ENCODE measurements at regions not wholly inside any gene's neighbourhood (a gene's known extent, or its start where the extent isn't known, plus 50 kb on each side); places are given as distances from the start of the nearest gene placed in this dataset.

- Histone ChIP-seq H3K9me3 (ENCODE audit: low read length) (no peaks in the 10 kb centered on the region), H3K36me3 (ENCODE audit: insufficient read depth, low read length) (no peaks in the 10 kb centered on the region), H3K4me2 (ENCODE audit: low read depth, low read length, poor library complexity, severe bottlenecking) (no peak overlapping the region), H3K9ac (ENCODE audit: low read length) (no peak overlapping the region), H3K9me2 (replicated peaks; ENCODE audit: insufficient read depth, low read length) (no peaks in the 10 kb centered on the region), H3K79me2 (ENCODE audit: low read length) (no peaks in the 10 kb centered on the region), H4K20me1 (ENCODE audit: insufficient read depth, low read depth, low read length) (no peaks in the 10 kb centered on the region), H3K4me3 (ENCODE audit: low read length) (no peak overlapping the region), H2AFZ (ENCODE audit: low read length) (no peak overlapping the region), H3K4me1 (ENCODE audit: low read length) (no peaks in the 10 kb centered on the region), H3K27me3 (ENCODE audit: low read length) (no peaks in the 10 kb centered on the region), H3K27ac (ENCODE audit: low read length) (no peak overlapping the region)
- DNase-seq: no peak
These were observed 619.7 kb downstream of the EPM2A start for GRCh38 chr6:145115638-145116037.

GRCh38 chr6:145116591-145117178 lies 618.6 kb downstream of the EPM2A start:
- Histone ChIP-seq H2AFZ (ENCODE audit: low read length) (no peak overlapping the region), H3K27ac (ENCODE audit: low read length) (no peak overlapping the region)
- no peak for DNase-seq

GRCh38 chr6:145118224-145118623 lies 617.1 kb downstream of the EPM2A start:
- no peaks in the 10 kb centered on the region for H3K4me1 ChIP-seq (ENCODE audit: low read length)
- no peaks in the 10 kb centered on the region for H3K79me2 ChIP-seq (ENCODE audit: low read length)
- no peak for DNase-seq
- H3K27me3 ChIP-seq (ENCODE audit: low read length): no peaks in the 10 kb centered on the region
- H3K9me2 ChIP-seq (replicated peaks; ENCODE audit: insufficient read depth, low read length): no peaks in the 10 kb centered on the region
- H3K4me3 ChIP-seq (ENCODE audit: low read length): no peak overlapping the region
- H3K9ac ChIP-seq (ENCODE audit: low read length): no peak overlapping the region
- no peaks in the 10 kb centered on the region for H3K36me3 ChIP-seq (ENCODE audit: insufficient read depth, low read length)
- no peaks in the 10 kb centered on the region for H3K9me3 ChIP-seq (ENCODE audit: low read length)
- H4K20me1 ChIP-seq (ENCODE audit: insufficient read depth, low read depth, low read length): no peaks in the 10 kb centered on the region
- no peak overlapping the region for H2AFZ ChIP-seq (ENCODE audit: low read length)
- no peak overlapping the region for H3K4me2 ChIP-seq (ENCODE audit: low read depth, low read length, poor library complexity, severe bottlenecking)
- H3K27ac ChIP-seq (ENCODE audit: low read length): no peak overlapping the region

More at GRCh38 chr6:145116591-145117178, 618.6 kb downstream of the EPM2A start:
- no peak overlapping the region for H3K4me3 ChIP-seq (ENCODE audit: low read length)
- H3K9ac ChIP-seq (ENCODE audit: low read length): no peak overlapping the region
- H3K36me3 ChIP-seq (ENCODE audit: insufficient read depth, low read length): no peaks in the 10 kb centered on the region
- H3K4me2 ChIP-seq (ENCODE audit: low read depth, low read length, poor library complexity, severe bottlenecking): no peak overlapping the region
- no peaks in the 10 kb centered on the region for H3K79me2 ChIP-seq (ENCODE audit: low read length)
- H4K20me1 ChIP-seq (ENCODE audit: insufficient read depth, low read depth, low read length): no peaks in the 10 kb centered on the region
- no peaks in the 10 kb centered on the region for H3K9me3 ChIP-seq (ENCODE audit: low read length)
- H3K9me2 ChIP-seq (replicated peaks; ENCODE audit: insufficient read depth, low read length): no peaks in the 10 kb centered on the region
- no peaks in the 10 kb centered on the region for H3K27me3 ChIP-seq (ENCODE audit: low read length)
- no peaks in the 10 kb centered on the region for H3K4me1 ChIP-seq (ENCODE audit: low read length)

- no peaks in the 10 kb centered on the region for H3K79me2 ChIP-seq (ENCODE audit: low read length)
- H3K4me2 ChIP-seq (ENCODE audit: low read depth, low read length, poor library complexity, severe bottlenecking): no peak overlapping the region
- no peaks in the 10 kb centered on the region for H4K20me1 ChIP-seq (ENCODE audit: insufficient read depth, low read depth, low read length)
- H3K27me3 ChIP-seq (ENCODE audit: low read length): no peaks in the 10 kb centered on the region
- H3K27ac ChIP-seq (ENCODE audit: low read length): no peak overlapping the region
- no peak overlapping the region for H3K9ac ChIP-seq (ENCODE audit: low read length)
- no peaks in the 10 kb centered on the region for H3K9me2 ChIP-seq (replicated peaks; ENCODE audit: insufficient read depth, low read length)
- no peaks in the 10 kb centered on the region for H3K4me1 ChIP-seq (ENCODE audit: low read length)
- H3K36me3 ChIP-seq (ENCODE audit: insufficient read depth, low read length): no peaks in the 10 kb centered on the region
- no peak overlapping the region for H3K4me3 ChIP-seq (ENCODE audit: low read length)
- DNase-seq: no peak
- no peaks in the 10 kb centered on the region for H3K9me3 ChIP-seq (ENCODE audit: low read length)
- no peak overlapping the region for H2AFZ ChIP-seq (ENCODE audit: low read length)
These were observed 616.2 kb downstream of the EPM2A start for GRCh38 chr6:145119081-145119480.

GRCh38 chr6:145132709-145133108 lies 602.6 kb downstream of the EPM2A start:
- Histone ChIP-seq H3K9me2 (replicated peaks; ENCODE audit: insufficient read depth, low read length) (no peaks in the 10 kb centered on the region), H3K9ac (ENCODE audit: low read length) (no peak overlapping the region), H3K4me1 (ENCODE audit: low read length) (no peaks in the 10 kb centered on the region), H3K27me3 (ENCODE audit: low read length) (no peaks in the 10 kb centered on the region), H2AFZ (ENCODE audit: low read length) (no peak overlapping the region), H3K79me2 (ENCODE audit: low read length) (no peaks in the 10 kb centered on the region), H3K4me3 (ENCODE audit: low read length) (no peak overlapping the region), H3K27ac (ENCODE audit: low read length) (no peak overlapping the region), H3K36me3 (ENCODE audit: insufficient read depth, low read length) (no peaks in the 10 kb centered on the region), H4K20me1 (ENCODE audit: insufficient read depth, low read depth, low read length) (no peaks in the 10 kb centered on the region), H3K9me3 (ENCODE audit: low read length) (no peaks in the 10 kb centered on the region), H3K4me2 (ENCODE audit: low read depth, low read length, poor library complexity, severe bottlenecking) (no peak overlapping the region)
- DNase-seq: no peak

GRCh38 chr6:145135702-145136101 lies 599.6 kb downstream of the EPM2A start:
- Histone ChIP-seq H3K4me3 (ENCODE audit: low read length) (no peak overlapping the region), H3K79me2 (ENCODE audit: low read length) (no peaks in the 10 kb centered on the region), H3K27ac (ENCODE audit: low read length) (no peak overlapping the region), H3K9me3 (ENCODE audit: low read length) (no peaks in the 10 kb centered on the region), H3K4me1 (ENCODE audit: low read length) (no peaks in the 10 kb centered on the region), H3K36me3 (ENCODE audit: insufficient read depth, low read length) (no peaks in the 10 kb centered on the region), H3K9ac (ENCODE audit: low read length) (no peak overlapping the region), H3K4me2 (ENCODE audit: low read depth, low read length, poor library complexity, severe bottlenecking) (no peak overlapping the region), H4K20me1 (ENCODE audit: insufficient read depth, low read depth, low read length) (no peaks in the 10 kb centered on the region), H2AFZ (ENCODE audit: low read length) (no peak overlapping the region), H3K27me3 (ENCODE audit: low read length) (no peaks in the 10 kb centered on the region), H3K9me2 (replicated peaks; ENCODE audit: insufficient read depth, low read length) (no peaks in the 10 kb centered on the region)
- no peak for DNase-seq

- Histone ChIP-seq H4K20me1 (ENCODE audit: insufficient read depth, low read depth, low read length) (no peaks in the 10 kb centered on the region), H3K9me3 (ENCODE audit: low read length) (no peaks in the 10 kb centered on the region), H3K4me1 (ENCODE audit: low read length) (no peaks in the 10 kb centered on the region), H3K79me2 (ENCODE audit: low read length) (no peaks in the 10 kb centered on the region), H3K27me3 (ENCODE audit: low read length) (no peaks in the 10 kb centered on the region), H3K4me2 (ENCODE audit: low read depth, low read length, poor library complexity, severe bottlenecking) (no peak overlapping the region), H2AFZ (ENCODE audit: low read length) (no peak overlapping the region), H3K4me3 (ENCODE audit: low read length) (no peak overlapping the region), H3K36me3 (ENCODE audit: insufficient read depth, low read length) (no peaks in the 10 kb centered on the region), H3K9ac (ENCODE audit: low read length) (no peak overlapping the region), H3K9me2 (replicated peaks; ENCODE audit: insufficient read depth, low read length) (no peaks in the 10 kb centered on the region), H3K27ac (ENCODE audit: low read length) (no peak overlapping the region)
- peak; percentile 69 for DNase-seq
These were observed 597.9 kb downstream of the EPM2A start for GRCh38 chr6:145137425-145137824.

- Histone ChIP-seq H3K9ac (ENCODE audit: low read length) (no peak overlapping the region), H3K4me1 (ENCODE audit: low read length) (no peaks in the 10 kb centered on the region)
These were observed 596.7 kb downstream of the EPM2A start for GRCh38 chr6:145138469-145139139.

More at GRCh38 chr6:145138469-145139139, 596.7 kb downstream of the EPM2A start:
- no peaks in the 10 kb centered on the region for H3K27me3 ChIP-seq (ENCODE audit: low read length)
- no peaks in the 10 kb centered on the region for H3K79me2 ChIP-seq (ENCODE audit: low read length)
- H4K20me1 ChIP-seq (ENCODE audit: insufficient read depth, low read depth, low read length): no peaks in the 10 kb centered on the region
- no peak overlapping the region for H3K4me2 ChIP-seq (ENCODE audit: low read depth, low read length, poor library complexity, severe bottlenecking)
- H3K36me3 ChIP-seq (ENCODE audit: insufficient read depth, low read length): no peaks in the 10 kb centered on the region
- no peaks in the 10 kb centered on the region for H3K9me2 ChIP-seq (replicated peaks; ENCODE audit: insufficient read depth, low read length)
- no peak for DNase-seq
- no peak overlapping the region for H2AFZ ChIP-seq (ENCODE audit: low read length)
- no peak overlapping the region for H3K27ac ChIP-seq (ENCODE audit: low read length)
- H3K4me3 ChIP-seq (ENCODE audit: low read length): no peak overlapping the region
- H3K9me3 ChIP-seq (ENCODE audit: low read length): no peaks in the 10 kb centered on the region
